Loucy (cell line): ENCODE measurements at regions not wholly inside any gene's neighbourhood (a gene's known extent, or its start where the extent isn't known, plus 50 kb on each side); places are given as distances from the start of the nearest gene placed in this dataset.

Experiments
- H2AFZ ChIP-seq: fragments of 200-600 bp; sonication (generic); 2 replicates; pipeline ENCODE4 v1.6.0; 2016; ENCODE audit warnings: antibody characterized with exemption, mild to moderate bottlenecking, low read length, moderate library complexity
- H3F3A ChIP-seq: fragments of 200-600 bp; 2 replicates; pipeline ENCODE4 v1.6.0; 2016; ENCODE audit warnings: antibody characterized with exemption, low read depth, mild to moderate bottlenecking
- H3K27me3 ChIP-seq: fragments of 200-600 bp; sonication (generic); 2 replicates; pipeline ENCODE4 v1.6.1; 2014; ENCODE audit warnings: low read length, mild to moderate bottlenecking; ENCODE audit not compliant: insufficient read depth, poor library complexity, severe bottlenecking
- H3K36me3 ChIP-seq: fragments of 200-600 bp; sonication (generic); 2 replicates; pipeline ENCODE4 v1.6.1; 2016; ENCODE audit warnings: low read length; ENCODE audit not compliant: insufficient read depth
- H3K4me1 ChIP-seq: fragments of 200-600 bp; sonication (generic); 2 replicates; pipeline ENCODE4 v1.5.1; 2014; ENCODE audit warnings: low read length, mild to moderate bottlenecking; ENCODE audit not compliant: insufficient read depth, poor library complexity, severe bottlenecking
- H3K4me2 ChIP-seq: fragments of 200-600 bp; sonication (generic); 2 replicates; pipeline ENCODE4 v1.6.0; 2014; ENCODE audit warnings: antibody characterized with exemption, low read length, low read depth, mild to moderate bottlenecking; ENCODE audit not compliant: poor library complexity, severe bottlenecking
- H3K4me3 ChIP-seq: fragments of 200-600 bp; sonication (generic); 2 replicates; pipeline ENCODE4 v1.5.1; 2014; ENCODE audit warnings: low read length, mild to moderate bottlenecking, mixed read lengths; ENCODE audit not compliant: poor library complexity, severe bottlenecking
- H3K79me2 ChIP-seq: fragments of 200-600 bp; sonication (generic); 2 replicates; pipeline ENCODE4 v1.6.1; 2014; ENCODE audit warnings: low read length; ENCODE audit not compliant: insufficient read depth
- H3K9ac ChIP-seq: fragments of 200-600 bp; sonication (generic); 2 replicates; pipeline ENCODE4 v1.6.0; 2014; ENCODE audit warnings: mild to moderate bottlenecking, low read depth, low read length, moderate library complexity; ENCODE audit not compliant: poor library complexity, severe bottlenecking
- H3K9me2 ChIP-seq: fragments of 200-600 bp; sonication (generic); replicated peaks from 2 replicates; pipeline ENCODE4 v1.6.1; 2016; ENCODE audit warnings: low read depth, low read length, mixed read lengths
- H3K9me3 ChIP-seq: fragments of 200-600 bp; sonication (generic); 2 replicates; pipeline ENCODE4 v1.6.1; 2014; ENCODE audit warnings: mild to moderate bottlenecking, antibody characterized with exemption, low read length, low read depth; ENCODE audit not compliant: insufficient read depth
- H4K20me1 ChIP-seq: fragments of 200-600 bp; sonication (generic); 2 replicates; pipeline ENCODE4 v1.6.0; 2014; ENCODE audit warnings: antibody characterized with exemption, low read length, mild to moderate bottlenecking; ENCODE audit not compliant: insufficient read depth, poor library complexity, severe bottlenecking
- EZH2phosphoT487 ChIP-seq: fragments of 200-600 bp; IDR thresholded peaks from 2 replicates; pipeline ENCODE4 v1.6.1; 2018; ENCODE audit warnings: antibody characterized with exemption, mild to moderate bottlenecking, moderate library complexity, borderline replicate concordance
- TF ChIP-seq, protein P1 (sequence below): fragments of 200-600 bp; sonication (generic); conservative IDR thresholded peaks from 2 replicates; pipeline ENCODE4 v1.5.1; 2014; ENCODE audit warnings: mild to moderate bottlenecking, antibody characterized with exemption, low read length

DNA sequence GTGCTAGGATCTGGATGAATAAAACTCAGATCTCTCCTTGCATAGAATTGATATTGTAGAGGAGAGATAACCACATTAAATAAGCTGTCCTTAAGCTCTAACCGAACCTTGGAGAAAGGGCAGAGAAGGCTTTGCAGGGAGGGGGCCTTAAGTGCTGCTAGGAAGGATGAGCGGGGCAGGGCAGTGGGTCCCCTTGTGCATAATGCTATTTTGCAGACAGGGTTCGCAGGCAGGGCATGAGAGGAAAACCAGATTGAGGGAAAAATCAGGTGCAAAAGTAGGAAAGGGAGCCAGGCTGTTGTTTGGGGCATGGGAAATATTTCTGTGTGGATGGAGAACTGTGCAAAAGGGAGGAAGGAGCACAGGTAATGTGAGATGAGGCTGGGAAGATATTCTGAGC lies 383.0 kb upstream of the JARID2 start:
- Histone ChIP-seq H3F3A (peaks cover 5% of the 10 kb centered on the region; the same call in 1 of the 2 replicates), H3K9ac (no peak overlapping the region), H3K4me2 (no peak overlapping the region), H3K79me2 (no peaks in the 10 kb centered on the region), H4K20me1 (no peaks in the 10 kb centered on the region), H2AFZ (no peak overlapping the region), H3K9me2 (no peaks in the 10 kb centered on the region), H3K4me1 (peaks cover 81% of the 10 kb centered on the region), H3K27me3 (no peaks in the 10 kb centered on the region), H3K36me3 (no peaks in the 10 kb centered on the region), H3K4me3 (no peak overlapping the region), H3K9me3 (no peaks in the 10 kb centered on the region)
- TF ChIP-seq, protein P1, sequence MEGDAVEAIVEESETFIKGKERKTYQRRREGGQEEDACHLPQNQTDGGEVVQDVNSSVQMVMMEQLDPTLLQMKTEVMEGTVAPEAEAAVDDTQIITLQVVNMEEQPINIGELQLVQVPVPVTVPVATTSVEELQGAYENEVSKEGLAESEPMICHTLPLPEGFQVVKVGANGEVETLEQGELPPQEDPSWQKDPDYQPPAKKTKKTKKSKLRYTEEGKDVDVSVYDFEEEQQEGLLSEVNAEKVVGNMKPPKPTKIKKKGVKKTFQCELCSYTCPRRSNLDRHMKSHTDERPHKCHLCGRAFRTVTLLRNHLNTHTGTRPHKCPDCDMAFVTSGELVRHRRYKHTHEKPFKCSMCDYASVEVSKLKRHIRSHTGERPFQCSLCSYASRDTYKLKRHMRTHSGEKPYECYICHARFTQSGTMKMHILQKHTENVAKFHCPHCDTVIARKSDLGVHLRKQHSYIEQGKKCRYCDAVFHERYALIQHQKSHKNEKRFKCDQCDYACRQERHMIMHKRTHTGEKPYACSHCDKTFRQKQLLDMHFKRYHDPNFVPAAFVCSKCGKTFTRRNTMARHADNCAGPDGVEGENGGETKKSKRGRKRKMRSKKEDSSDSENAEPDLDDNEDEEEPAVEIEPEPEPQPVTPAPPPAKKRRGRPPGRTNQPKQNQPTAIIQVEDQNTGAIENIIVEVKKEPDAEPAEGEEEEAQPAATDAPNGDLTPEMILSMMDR: no peak
- no peak for TF ChIP-seq EZH2phosphoT487

DNA sequence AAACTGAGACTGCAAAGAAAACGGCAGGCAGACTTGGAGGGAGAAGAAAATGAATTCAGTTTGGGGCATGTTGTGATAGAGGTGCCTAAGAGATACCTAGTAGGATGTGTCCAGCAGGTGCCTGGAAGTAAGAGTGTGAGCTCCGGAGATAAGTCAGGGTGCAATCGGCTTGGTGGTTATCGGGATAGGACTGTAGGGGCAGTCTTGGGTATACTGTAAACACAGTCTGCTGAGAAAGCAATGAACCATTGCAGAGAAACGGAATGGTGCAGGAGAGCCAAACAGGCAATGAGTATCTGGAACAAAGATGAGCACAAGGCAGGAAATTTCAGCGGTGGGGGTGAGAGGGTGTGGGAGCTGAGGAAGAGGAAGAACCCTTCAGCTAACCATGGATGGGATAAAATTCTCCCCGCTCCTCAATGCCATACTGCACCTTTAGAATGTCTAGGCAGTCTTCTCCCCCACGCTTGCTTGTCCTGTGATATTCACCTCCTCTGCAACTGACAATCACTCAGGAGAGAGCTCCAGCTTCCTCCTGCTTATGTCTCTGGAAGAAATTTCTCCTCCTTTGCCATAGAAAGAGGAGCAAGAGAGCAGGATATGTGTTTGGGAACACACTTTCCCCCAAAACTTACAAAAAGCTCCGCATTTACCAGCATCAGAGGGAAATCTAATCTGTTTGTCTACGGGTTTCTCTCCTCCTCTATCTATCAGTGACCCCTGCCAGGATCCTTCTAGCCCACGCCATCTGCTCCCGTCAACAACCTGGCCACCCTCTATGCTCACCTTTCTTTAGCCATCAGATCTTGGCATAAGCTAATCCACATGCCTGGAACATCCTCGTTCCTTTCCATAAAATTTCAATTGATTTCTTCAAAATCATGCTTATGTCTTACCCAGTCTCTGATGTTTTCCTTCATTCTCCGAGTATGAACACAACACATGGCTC lies 381.7 kb upstream of the JARID2 start:
- Histone ChIP-seq H3F3A (peaks cover 5% of the 10 kb centered on the region; the same call in 1 of the 2 replicates), H4K20me1 (no peaks in the 10 kb centered on the region), H3K9me2 (no peaks in the 10 kb centered on the region), H3K4me2 (no peak overlapping the region), H3K36me3 (no peaks in the 10 kb centered on the region), H3K9me3 (no peaks in the 10 kb centered on the region), H3K27me3 (no peaks in the 10 kb centered on the region), H3K4me1 (peaks cover 73% of the 10 kb centered on the region), H3K4me3 (no peak overlapping the region), H2AFZ (peak overlapping the region; percentile 38; the same call in 1 of the 2 replicates), H3K79me2 (no peaks in the 10 kb centered on the region), H3K9ac (peak overlapping the region; percentile 68)
- no peak for TF ChIP-seq EZH2phosphoT487
- TF ChIP-seq, protein P1: peak; percentile 46

DNA sequence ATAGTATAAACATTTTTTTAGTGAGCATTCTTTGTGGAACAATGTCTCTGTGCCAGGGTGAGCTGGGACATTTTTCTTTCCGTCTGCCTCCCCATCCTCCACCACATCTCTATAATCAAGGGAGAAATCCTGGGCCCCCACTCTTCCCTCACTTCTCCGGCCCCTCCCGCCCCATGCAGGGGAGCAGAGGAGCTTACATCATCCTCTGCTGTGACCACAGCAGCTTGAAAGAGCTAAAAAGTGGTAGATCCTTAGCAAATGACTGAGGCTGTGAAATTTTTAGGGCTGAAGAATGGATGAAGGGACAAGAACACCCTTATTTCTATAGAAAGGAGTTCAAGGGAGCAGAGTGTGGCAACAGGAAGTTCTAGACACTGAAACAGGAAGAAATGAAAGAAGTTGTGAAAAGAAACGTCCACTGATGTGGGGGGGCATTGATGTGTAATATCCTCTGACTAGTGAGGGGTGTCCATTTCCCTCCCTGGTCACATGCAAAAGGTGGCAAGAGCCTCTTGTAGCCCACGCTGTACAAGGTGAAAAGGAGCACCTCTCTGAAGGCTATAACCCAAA lies 380.3 kb upstream of the JARID2 start:
- no peak for TF ChIP-seq EZH2phosphoT487
- TF ChIP-seq, protein P1: no peak
- Histone ChIP-seq H2AFZ (peak overlapping the region; percentile 87), H3K9me3 (no peaks in the 10 kb centered on the region), H3K9ac (peak overlapping the region; percentile 68), H3K4me1 (peaks cover 73% of the 10 kb centered on the region), H3K36me3 (no peaks in the 10 kb centered on the region), H3K4me2 (peak overlapping the region; percentile 61), H3K9me2 (no peaks in the 10 kb centered on the region), H4K20me1 (no peaks in the 10 kb centered on the region), H3K4me3 (peak overlapping the region; percentile 49), H3F3A (peaks cover 5% of the 10 kb centered on the region; the same call in 1 of the 2 replicates), H3K79me2 (no peaks in the 10 kb centered on the region), H3K27me3 (no peaks in the 10 kb centered on the region)
